Right lobe of liver (tissue), 6 donors: ENCODE measurements at regions not wholly inside any gene's neighbourhood (a gene's known extent, or its start where the extent isn't known, plus 50 kb on each side); places are given as distances from the start of the nearest gene placed in this dataset.

Source experiments
- ATAC-seq, 4 donors: fragments of 200-7000 bp; cut with Tn5 transposase; one replicate each; pipeline ENCODE4 v1.9.1; 2020; ENCODE audit warnings: mild to moderate bottlenecking in 4 of 4, moderate library complexity in 4 of 4
- DNase-seq, 3 donors: peaks; one replicate each; pipeline ENCODE4 v3.0.0-alpha.2; 2020
- H3K27ac ChIP-seq, 3 donors: fragments of 200-600 bp; one replicate each; pipeline ENCODE4 v1.8.0; 2022
- H3K27me3 ChIP-seq, 2 donors: fragments of 200-600 bp; one replicate each; pipeline ENCODE4 v1.8.0; 2022
- H3K36me3 ChIP-seq, 4 donors: fragments of 200-600 bp; sonication (generic) in 1 of 4; one replicate each; pipeline versions ENCODE4 v1.5.1 to v1.8.0; 2017 to 2022; ENCODE audit warnings: control low read depth in 1 of 4
- H3K4me1 ChIP-seq, 4 donors: fragments of 200-600 bp; sonication (generic) in 1 of 4; one replicate each; pipeline versions ENCODE4 v1.5.1 to v1.8.0; 2017 to 2022; ENCODE audit warnings: control low read depth in 1 of 4
- H3K4me3 ChIP-seq, 3 donors: fragments of 200-600 bp; one replicate each; pipeline ENCODE4 v1.8.0; 2022
- H3K9me3 ChIP-seq, 4 donors: fragments of 200-600 bp; sonication (generic) in 1 of 4; one replicate each; pipeline versions ENCODE4 v1.5.1 to v1.8.0; 2017 to 2022; ENCODE audit warnings: control low read depth in 1 of 4
- POLR2A ChIP-seq: fragments of 450-650 bp; IDR thresholded peaks from one replicate; pipeline ENCODE4 v1.6.1; 2017; ENCODE audit warnings: antibody characterized with exemption, mild to moderate bottlenecking
- WGBS: methylation state at CpG from one replicate; pipeline ENCODE4 v1.1.6; 2018; ENCODE audit warnings: low coverage, low lambda C conversion rate; ENCODE audit not compliant: insufficient coverage; ENCODE audit errors: missing lambda C conversion rate; 5-methylcytosine and 5-hydroxymethylcytosine counted together
- intact Hi-C, 2 donors: fragments of 100-400 bp; cut with DNase I; formaldehyde crosslinking; loops; one replicate each; pipeline versions ENCODE4 v1.11.2 to v1.14.1; 2022
- TF ChIP-seq, protein P1 (sequence below), 4 donors: fragments of 200-600 bp in 3 of 4; fragments of 450-650 bp in 1 of 4; IDR thresholded peaks; one replicate each; pipeline versions ENCODE4 v1.5.1 to v1.8.0; 2016 to 2022; ENCODE audit warnings: antibody characterized with exemption in 4 of 4, mild to moderate bottlenecking in 2 of 4
- donor health status: DM: no; HTN: yes; CAD: no.
- donor health status: DM: no; HTN: no; CAD: no.
- donor health status: DM: no; HTN: no; CAD: no.
- donor health status: DM: no; HTN: yes; CAD: no.
- donor health status: DM: no; HTN: yes; CAD: no.

- no peaks in the 10 kb centered on the region for H3K9me3 ChIP-seq
- H3K36me3 ChIP-seq = no peaks in the 10 kb centered on the region
- H3K4me3 ChIP-seq = no peak overlapping the region
- TF ChIP-seq, protein P1, sequence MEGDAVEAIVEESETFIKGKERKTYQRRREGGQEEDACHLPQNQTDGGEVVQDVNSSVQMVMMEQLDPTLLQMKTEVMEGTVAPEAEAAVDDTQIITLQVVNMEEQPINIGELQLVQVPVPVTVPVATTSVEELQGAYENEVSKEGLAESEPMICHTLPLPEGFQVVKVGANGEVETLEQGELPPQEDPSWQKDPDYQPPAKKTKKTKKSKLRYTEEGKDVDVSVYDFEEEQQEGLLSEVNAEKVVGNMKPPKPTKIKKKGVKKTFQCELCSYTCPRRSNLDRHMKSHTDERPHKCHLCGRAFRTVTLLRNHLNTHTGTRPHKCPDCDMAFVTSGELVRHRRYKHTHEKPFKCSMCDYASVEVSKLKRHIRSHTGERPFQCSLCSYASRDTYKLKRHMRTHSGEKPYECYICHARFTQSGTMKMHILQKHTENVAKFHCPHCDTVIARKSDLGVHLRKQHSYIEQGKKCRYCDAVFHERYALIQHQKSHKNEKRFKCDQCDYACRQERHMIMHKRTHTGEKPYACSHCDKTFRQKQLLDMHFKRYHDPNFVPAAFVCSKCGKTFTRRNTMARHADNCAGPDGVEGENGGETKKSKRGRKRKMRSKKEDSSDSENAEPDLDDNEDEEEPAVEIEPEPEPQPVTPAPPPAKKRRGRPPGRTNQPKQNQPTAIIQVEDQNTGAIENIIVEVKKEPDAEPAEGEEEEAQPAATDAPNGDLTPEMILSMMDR (IDR thresholded peaks at IDR 0.05) = no peak
- TF ChIP-seq POLR2A = no peak
- ATAC-seq = no peak
- intact Hi-C loops = no loop called here
- 90% methylated on average over 4 of the region's 4 CpGs for WGBS
- H3K27ac ChIP-seq = no peak overlapping the region
- no peaks in the 10 kb centered on the region for H3K4me1 ChIP-seq
- H3K27me3 ChIP-seq = no peaks in the 10 kb centered on the region
- DNase-seq = no peak
Observed at GRCh38 chr5:96533371-96533770, 100.3 kb upstream of the PCSK1 start.

DNA sequence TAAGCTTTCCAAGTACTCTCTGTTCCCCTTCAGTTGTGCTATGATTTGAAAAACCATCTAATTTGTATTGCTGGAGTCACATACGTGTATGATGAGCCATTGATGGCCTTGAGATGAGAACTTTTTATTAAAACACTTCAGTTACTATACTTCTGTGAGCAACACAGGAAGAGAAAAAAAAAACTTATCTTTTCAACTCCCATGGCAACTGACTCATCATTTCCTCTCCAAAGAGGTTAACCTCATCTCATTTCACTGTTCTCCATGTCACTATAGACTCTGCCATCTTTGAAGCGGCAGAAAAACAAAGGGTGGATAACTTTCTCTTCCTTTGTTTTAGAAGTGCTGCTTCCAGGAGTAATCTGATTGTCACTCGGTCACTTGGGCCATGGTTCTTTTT, 104.3 kb upstream of the PCSK1 start:
- WGBS = 56% methylated on average over 3 of the region's 3 CpGs
- intact Hi-C loops = no loop called here
- Histone ChIP-seq H3K27ac (no peak overlapping the region), H3K36me3 (no peaks in the 10 kb centered on the region), H3K4me3 (no peak overlapping the region), H3K27me3 (no peaks in the 10 kb centered on the region), H3K9me3 (no peaks in the 10 kb centered on the region), H3K4me1 (no peaks in the 10 kb centered on the region)
- TF ChIP-seq, protein P1 (IDR thresholded peaks at IDR 0.05) = no peak
- no peak for TF ChIP-seq POLR2A
- ATAC-seq = peak; percentile 54 to 86 (median 66)
- DNase-seq = no peak

- WGBS = 68% methylated on average over 1 of the region's 1 CpG
- peak in 1 of 4 donors; percentile 64 for ATAC-seq
- intact Hi-C loops = no loop called here
- Histone ChIP-seq H3K4me1 (no peaks in the 10 kb centered on the region), H3K27me3 (no peaks in the 10 kb centered on the region), H3K9me3 (no peaks in the 10 kb centered on the region), H3K27ac (no peak overlapping the region), H3K4me3 (no peak overlapping the region), H3K36me3 (no peaks in the 10 kb centered on the region)
- TF ChIP-seq, protein P1 (IDR thresholded peaks at IDR 0.05) = no peak
- no peak for TF ChIP-seq POLR2A
- no peak for DNase-seq
Observed at GRCh38 chr5:96538808-96539250, 105.8 kb upstream of the PCSK1 start.

DNA sequence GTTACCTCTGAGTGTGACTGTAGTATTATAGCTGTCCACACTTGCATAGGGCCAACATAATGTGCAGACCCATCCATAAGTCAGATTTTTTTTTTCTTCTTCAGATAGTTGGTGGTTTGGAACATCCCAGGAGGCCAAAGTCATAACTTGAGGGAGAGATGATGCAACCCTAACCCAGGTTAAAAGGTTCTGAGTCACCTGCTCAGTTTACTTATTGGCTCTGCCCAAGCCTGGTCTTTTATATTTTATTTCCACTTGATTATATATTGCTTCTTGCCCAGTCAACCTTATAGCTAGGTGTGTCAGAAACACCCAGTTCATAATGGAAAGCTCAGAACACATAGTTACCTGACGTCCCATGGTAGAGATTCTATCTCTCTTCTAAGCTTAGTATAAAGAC, 113.1 kb upstream of the PCSK1 start:
- 80% methylated on average over 1 of the region's 1 CpG for WGBS
- H3K9me3 ChIP-seq = no peaks in the 10 kb centered on the region
- H3K4me3 ChIP-seq = no peak overlapping the region
- H3K27ac ChIP-seq = no peak overlapping the region
- no peak for TF ChIP-seq POLR2A
- TF ChIP-seq, protein P1 (IDR thresholded peaks at IDR 0.05) = no peak
- intact Hi-C loops = no loop called here
- DNase-seq = no peak
- no peaks in the 10 kb centered on the region for H3K36me3 ChIP-seq
- no peaks in the 10 kb centered on the region for H3K4me1 ChIP-seq
- ATAC-seq = no peak
- H3K27me3 ChIP-seq = no peaks in the 10 kb centered on the region

GRCh38 chr5:96547486-96547885, 114.4 kb upstream of the PCSK1 start:
- Histone ChIP-seq H3K4me3 (no peak overlapping the region), H3K36me3 (no peaks in the 10 kb centered on the region), H3K27ac (no peak overlapping the region), H3K9me3 (no peaks in the 10 kb centered on the region), H3K4me1 (no peaks in the 10 kb centered on the region), H3K27me3 (no peaks in the 10 kb centered on the region)
- no peak for ATAC-seq
- DNase-seq = no peak
- TF ChIP-seq, protein P1 (IDR thresholded peaks at IDR 0.05) = no peak
- TF ChIP-seq POLR2A = no peak
- 90% methylated on average over 4 of the region's 4 CpGs for WGBS
- intact Hi-C loops = no loop called here
